GM12878 (cell line): ENCODE measurements at regions not wholly inside any gene's neighbourhood (a gene's known extent, or its start where the extent isn't known, plus 50 kb on each side); places are given as distances from the start of the nearest gene placed in this dataset.

Source experiments
- ATAC-seq: fragments of 200-7000 bp; cut with Tn5 transposase; 3 replicates; pipeline ENCODE4 v1.9.1; 2020; ENCODE audit warnings: mild to moderate bottlenecking, moderate library complexity
- BruUV-seq: library from RNA; stranded (reverse); fragments of 400-500 nt; replicated peaks from 2 replicates; lab custom pipeline; 2021; lab: Mats Ljungman, UMichigan
- CTCF ChIA-PET: fragments of 300-600 bp; sonication (Branson Sonifier 250); formaldehyde crosslinking; extraction: SDS; loops from one replicate; lab custom pipeline; 2021; ENCODE audit warnings: inconsistent platforms; lab: Yijun Ruan, JAX
- POLR2A ChIA-PET: fragments of 350-600 bp; formaldehyde crosslinking; extraction: SDS; loops from one replicate; lab custom pipeline; 2021; ENCODE audit warnings: inconsistent platforms; lab: Charles Lee
- RAD21 ChIA-PET: fragments of 300-600 bp; sonication (Branson Sonifier 250); formaldehyde crosslinking; loops from one replicate; lab custom pipeline; 2023; ENCODE audit warnings: antibody characterized with exemption; ENCODE audit not compliant: unreplicated experiment; lab: Charles Lee
- SMC1A ChIA-PET: fragments of 300-600 bp; sonication (Branson Sonifier 250); formaldehyde crosslinking; loops from one replicate; lab custom pipeline; 2023; ENCODE audit not compliant: unreplicated experiment, uncharacterized antibody; lab: Charles Lee
- DNase-seq: peaks from one replicate; pipeline ENCODE4 v3.0.0-alpha.2; 2011; ENCODE audit warnings: low read depth, low spot score
- FAIRE-seq: peaks from 3 replicates; lab custom pipeline; 2011; peaks lifted over from hg19 to GRCh38; lab: Jason Lieb, UNC
- H2AFZ ChIP-seq: 2 replicates; pipeline ENCODE4 v1.6.0; 2011; ENCODE audit warnings: low read depth, low read length, control low read depth; ENCODE audit not compliant: control insufficient read depth
- H3K27ac ChIP-seq: 2 replicates; pipeline ENCODE4 v1.5.1; 2011; ENCODE audit warnings: control low read depth; ENCODE audit not compliant: control insufficient read depth, insufficient read depth
- H3K27me3 ChIP-seq, 2 experiments: replicated peaks in 1 of 2; 2 replicates each; pipeline versions ENCODE4 v1.6.0 to v1.6.1; 2011; ENCODE audit warnings: low read length in 1 of 2; ENCODE audit not compliant: control insufficient read depth in 2 of 2, insufficient read depth in 2 of 2
- H3K36me3 ChIP-seq, 2 experiments: 2 replicates each; pipeline ENCODE4 v1.5.1; 2011; ENCODE audit warnings: low read length in 1 of 2; ENCODE audit not compliant: control insufficient read depth in 2 of 2, insufficient read depth in 2 of 2
- H3K4me1 ChIP-seq: 2 replicates; pipeline ENCODE4 v1.6.1; 2011; ENCODE audit warnings: mild to moderate bottlenecking, low read length, moderate library complexity, mixed read lengths; ENCODE audit not compliant: control insufficient read depth, insufficient read depth
- H3K4me2 ChIP-seq: 2 replicates; pipeline ENCODE4 v1.6.0; 2011; ENCODE audit warnings: control low read depth; ENCODE audit not compliant: control insufficient read depth, insufficient read depth
- H3K4me3 ChIP-seq: fragments of 200-600 bp; sonication (generic); 2 replicates; pipeline ENCODE4 v1.5.1; 2016
- H3K79me2 ChIP-seq: 2 replicates; pipeline ENCODE4 v1.6.0; 2011; ENCODE audit warnings: low read length; ENCODE audit not compliant: control insufficient read depth, insufficient read depth
- H3K9ac ChIP-seq: 2 replicates; pipeline ENCODE4 v1.8.0; 2011; ENCODE audit warnings: low read length, control low read depth, mixed read lengths; ENCODE audit not compliant: control insufficient read depth, insufficient read depth
- H3K9me3 ChIP-seq: replicated peaks from 3 replicates; pipeline ENCODE4 v1.5.1; 2011; ENCODE audit warnings: mild to moderate bottlenecking, low read length; ENCODE audit not compliant: control insufficient read depth, insufficient read depth
- H4K20me1 ChIP-seq: 2 replicates; pipeline ENCODE4 v1.6.0; 2011; ENCODE audit not compliant: control insufficient read depth, insufficient read depth
- BMI1 ChIP-seq: fragments of 450-650 bp; IDR thresholded peaks from 2 replicates; pipeline ENCODE4 v1.6.1; 2016; ENCODE audit warnings: mild to moderate bottlenecking, moderate library complexity, borderline replicate concordance
- CBX5 ChIP-seq: sonication (generic); IDR thresholded peaks from 2 replicates; pipeline ENCODE4 v1.6.1; 2016; ENCODE audit warnings: low read depth, moderate library complexity, mild to moderate bottlenecking, inconsistent platforms
- CHD4 ChIP-seq: fragments of 200-600 bp; sonication (generic); IDR thresholded peaks from 2 replicates; pipeline ENCODE4 v1.6.1; 2016; ENCODE audit warnings: mild to moderate bottlenecking
- E2F4 ChIP-seq: IDR thresholded peaks from 2 replicates; pipeline ENCODE4 v1.6.1; 2012; ENCODE audit warnings: low read depth, low read length, improper control_type of control experiment
- ESRRA ChIP-seq: IDR thresholded peaks from 2 replicates; pipeline ENCODE4 v1.6.1; 2012; ENCODE audit warnings: mild to moderate bottlenecking, low read length, improper control_type of control experiment
- EZH2 ChIP-seq: IDR thresholded peaks from 2 replicates; pipeline ENCODE4 v1.6.1; 2012; ENCODE audit warnings: low read depth, mild to moderate bottlenecking, control low read depth, inconsistent platforms, low read length, borderline replicate concordance; ENCODE audit not compliant: control insufficient read depth
- HDGF ChIP-seq: fragments of 450-650 bp; IDR thresholded peaks from 2 replicates; pipeline ENCODE4 v1.6.1; 2016; ENCODE audit warnings: antibody characterized with exemption
- IKZF1 ChIP-seq: fragments of 450-650 bp; conservative IDR thresholded peaks from 2 replicates; pipeline ENCODE4 v1.6.1; 2017; ENCODE audit warnings: antibody characterized with exemption, mild to moderate bottlenecking
- MYB ChIP-seq: fragments of 150-350 bp; IDR thresholded peaks from 2 replicates; pipeline ENCODE4 v1.6.1; 2014; ENCODE audit warnings: mild to moderate bottlenecking, low read depth, low read length, borderline replicate concordance
- PAX5 ChIP-seq: IDR thresholded peaks from 2 replicates; pipeline ENCODE4 v1.6.1; 2011; ENCODE audit warnings: low read depth, low read length, borderline replicate concordance
- PRDM15 ChIP-seq: fragments of 450-650 bp; formaldehyde crosslinking; IDR thresholded peaks from 2 replicates; pipeline ENCODE4 v1.4.0; 2020; ENCODE audit warnings: mild to moderate bottlenecking, moderate library complexity
- RELA ChIP-seq: fragments of 450-650 bp; IDR thresholded peaks from 2 replicates; pipeline ENCODE4 v1.8.0; 2014; ENCODE audit warnings: borderline replicate concordance; ENCODE audit not compliant: partially characterized antibody
- YBX1 ChIP-seq: fragments of 450-650 bp; IDR thresholded peaks from 2 replicates; pipeline ENCODE4 v1.6.1; 2016; ENCODE audit warnings: antibody characterized with exemption
- ZNF207 ChIP-seq: fragments of 450-650 bp; IDR thresholded peaks from 2 replicates; pipeline ENCODE4 v1.6.1; 2014; ENCODE audit warnings: antibody characterized with exemption, mild to moderate bottlenecking, borderline replicate concordance
- WGBS: methylation state at CpG from one replicate; pipeline ENCODE4 v1.1.6; 2016; ENCODE audit warnings: low lambda C conversion rate; ENCODE audit not compliant: insufficient replicate concordance, insufficient coverage; ENCODE audit errors: missing lambda C conversion rate; 5-methylcytosine and 5-hydroxymethylcytosine counted together
- in situ Hi-C: fragments of 300-500 bp; cut with MboI; formaldehyde crosslinking; loops from 9 replicates; pipeline ENCODE4 v1.14.3; 2018; ENCODE audit warnings: mixed read lengths
- intact Hi-C: fragments of 100-400 bp; cut with micrococcal nuclease; formaldehyde crosslinking; loops from one replicate; pipeline ENCODE4 v1.14.2; 2022; ENCODE audit not compliant: unreplicated experiment

- intact Hi-C loops, result no loop called here
- BruUV-seq, result no TSS peak
- CTCF ChIA-PET, result no interaction called here
- POLR2A ChIA-PET, result no interaction called here
- H3K4me3 ChIP-seq, result no peak overlapping the region
- H2AFZ ChIP-seq, result no peak overlapping the region
- in situ Hi-C loops, result no loop called here
- H3K27ac ChIP-seq, result peak overlapping the region; percentile 40
- no peak for TF ChIP-seq YBX1
- TF ChIP-seq PRDM15 (CRISPR knock-in tag), result no peak
- TF ChIP-seq MYB, result no peak
- no peak for TF ChIP-seq PAX5
- TF ChIP-seq CHD4, result no peak
- no peak for TF ChIP-seq HDGF
- no peak for TF ChIP-seq ESRRA
- TF ChIP-seq BMI1, result no peak
- no peak for TF ChIP-seq E2F4
- no peak for TF ChIP-seq IKZF1
- TF ChIP-seq CBX5, result no peak
- no peak for TF ChIP-seq RELA
- TF ChIP-seq ZNF207, result no peak
- TF ChIP-seq EZH2, result no peak
- TF ChIP-seq, all 136 proteins: peak for 0
- FAIRE-seq (no peak), ATAC-seq (no peak), DNase-seq (no peak)
- SMC1A ChIA-PET, result no interaction called here
- Histone ChIP-seq H3K4me1 (peaks cover 3% of the 10 kb centered on the region; the same call in 1 of the 2 replicates), H4K20me1 (no peaks in the 10 kb centered on the region), H3K36me3 (no peaks in the 10 kb centered on the region), H3K9ac (no peak overlapping the region), H3K9me3 (no peaks in the 10 kb centered on the region; the same call in 2 of the 3 replicates), H3K27me3 (no peaks in the 10 kb centered on the region), H3K79me2 (no peaks in the 10 kb centered on the region), H3K4me2 (no peak overlapping the region)
- 98% methylated on average over 5 of the region's 5 CpGs for WGBS
- RAD21 ChIA-PET, result no interaction called here
Measured at GRCh38 chr11:88402784-88403183, 65.2 kb upstream of the CTSC start.
